NCI-H2029 treated with DMSO at 0.1 percent for 48 hours (cell line): ENCODE measurements at regions not wholly inside any gene's neighbourhood (a gene's known extent, or its start where the extent isn't known, plus 50 kb on each side); places are given as distances from the start of the nearest gene placed in this dataset.

Experiments used
- DNase-seq: peaks from one replicate; lab custom pipeline; 2025; lab: John Stamatoyannopoulos, UW

- no peak for DNase-seq
These were observed 111.2 kb upstream of the ASIC2 start for GRCh38 chr17:33404070-33404819.

DNA sequence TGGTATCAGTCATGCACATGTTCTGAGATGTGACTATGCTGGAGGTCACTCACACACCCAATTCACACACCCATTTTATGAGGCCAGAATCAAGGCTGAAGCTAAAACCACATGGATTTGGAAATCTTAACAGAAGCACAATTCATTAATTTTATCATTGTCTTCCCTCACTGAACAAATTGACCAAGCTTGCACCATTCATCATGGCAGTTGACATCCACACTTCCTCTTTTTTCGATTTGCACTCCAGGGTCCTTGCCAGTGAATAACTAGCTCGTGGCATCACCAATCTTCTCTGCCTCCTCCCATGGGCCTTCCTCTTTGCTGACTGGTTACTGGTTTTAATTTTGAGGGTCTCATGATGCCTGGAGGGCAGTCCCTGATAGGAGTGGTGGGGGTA lies 123.0 kb upstream of the ASIC2 start:
- DNase-seq, result no peak

DNA sequence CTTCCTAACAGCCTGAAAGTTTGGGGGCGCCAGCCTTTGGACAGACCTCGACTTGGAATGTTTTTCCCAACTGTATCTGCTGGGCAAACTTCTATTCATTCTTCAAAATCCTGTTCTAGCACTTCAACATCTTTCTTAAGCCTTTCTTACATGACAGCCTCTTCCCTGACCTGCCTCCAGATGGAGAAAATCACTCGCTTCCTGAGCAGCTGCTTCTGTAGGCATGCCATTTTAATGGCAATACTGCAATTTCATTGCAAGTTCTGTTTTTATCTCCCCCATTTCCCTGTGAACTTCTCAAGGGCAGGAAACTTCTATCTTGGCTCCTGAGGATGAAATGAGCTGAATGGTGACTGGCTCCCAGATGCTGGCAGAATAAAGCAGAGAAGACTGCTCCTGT lies 128.8 kb upstream of the ASIC2 start:
- DNase-seq, result no peak

- DNase-seq, result no peak
These were observed 140.5 kb upstream of the ASIC2 start for GRCh38 chr17:33433581-33433980.

GRCh38 chr17:33434841-33435240 lies 141.7 kb upstream of the ASIC2 start:
- no peak for DNase-seq

- no peak for DNase-seq
These were observed 142.7 kb upstream of the ASIC2 start for GRCh38 chr17:33435721-33436301.

DNA sequence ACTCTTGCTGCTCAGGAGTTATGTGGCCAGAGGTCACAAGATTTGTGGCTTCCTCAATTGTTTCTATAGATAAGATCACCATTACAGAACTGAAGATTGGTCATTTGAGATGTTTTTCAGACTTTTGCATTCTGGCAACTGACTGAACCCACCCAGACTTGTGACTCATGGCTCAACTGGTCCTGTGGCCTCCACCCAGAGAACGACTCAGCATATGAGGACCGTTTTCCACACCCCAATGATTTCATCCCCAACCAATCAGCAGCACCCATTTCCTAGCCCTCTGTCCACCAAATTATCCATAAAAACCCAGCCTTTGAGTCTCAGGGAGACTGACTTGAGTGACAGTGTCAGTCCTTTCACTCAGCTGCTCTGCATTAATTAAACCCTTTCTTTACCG lies 143.2 kb upstream of the ASIC2 start:
- DNase-seq, result no peak

DNA sequence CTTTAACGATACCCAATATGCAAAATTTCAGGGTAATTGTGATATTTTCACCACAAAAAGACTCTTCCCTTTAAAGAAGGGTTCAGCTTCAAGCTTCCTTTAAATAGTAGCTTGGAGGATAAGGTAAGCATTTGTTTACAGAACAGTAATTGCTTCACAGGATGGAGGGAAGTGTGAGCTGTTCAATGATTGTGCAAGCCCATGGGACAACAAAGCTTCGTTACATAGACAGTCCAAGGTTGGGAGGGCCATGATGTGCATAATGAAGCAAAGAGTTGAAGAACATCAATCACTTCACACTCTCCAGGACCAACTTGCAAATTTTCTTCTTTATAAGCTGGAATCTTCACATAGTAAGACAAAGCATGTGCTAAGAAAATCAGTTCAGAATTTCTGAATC lies 145.0 kb upstream of the ASIC2 start:
- no peak for DNase-seq

DNA sequence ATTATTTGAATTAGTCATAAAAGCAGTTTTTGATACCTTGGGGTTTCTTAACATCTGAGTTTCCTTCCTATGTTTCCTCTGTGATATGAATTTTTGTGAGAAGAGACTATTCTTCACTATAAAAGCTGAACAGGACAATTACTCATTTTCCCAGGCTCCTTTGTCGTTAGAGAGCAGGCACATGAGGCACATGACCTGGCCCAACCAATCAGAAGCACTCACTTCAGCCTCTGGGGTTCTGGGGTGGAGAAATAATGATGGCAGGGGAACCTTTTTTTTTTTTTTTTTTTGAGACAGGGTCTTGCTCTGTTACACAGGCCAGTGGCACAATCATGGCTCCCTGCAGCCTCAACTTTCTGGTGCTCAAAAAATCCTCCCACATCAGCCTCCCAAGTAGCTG lies 145.5 kb upstream of the ASIC2 start:
- DNase-seq, result no peak

GRCh38 chr17:33442320-33442719 lies 149.2 kb upstream of the ASIC2 start:
- DNase-seq, result no peak

DNA sequence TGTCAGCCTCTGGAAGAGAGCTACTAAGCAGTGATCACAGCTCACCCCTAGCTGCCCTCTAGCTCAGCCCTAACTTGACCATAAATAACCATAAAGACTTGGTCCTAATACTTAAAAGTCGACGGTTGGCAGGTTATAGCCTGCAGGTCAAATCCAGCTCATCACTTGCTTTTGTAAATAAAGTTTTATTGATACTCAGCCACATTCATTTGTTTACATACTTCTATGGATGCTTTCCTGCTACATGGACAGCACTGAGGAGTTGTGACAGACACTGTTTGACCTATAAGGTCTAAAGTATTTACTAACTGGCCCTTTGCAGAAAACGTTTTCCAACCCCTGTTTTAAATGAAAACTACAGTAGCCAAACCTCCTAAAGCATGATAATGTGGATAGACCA lies 151.6 kb upstream of the ASIC2 start:
- no peak for DNase-seq

GRCh38 chr17:33447090-33447489 lies 154.0 kb upstream of the ASIC2 start:
- no peak for DNase-seq

- no peak for DNase-seq
These were observed 158.1 kb upstream of the ASIC2 start for GRCh38 chr17:33451221-33451620.

- no peak for DNase-seq
These were observed 164.4 kb upstream of the ASIC2 start for GRCh38 chr17:33457477-33457876.

- DNase-seq, result no peak
These were observed 166.2 kb upstream of the ASIC2 start for GRCh38 chr17:33459078-33459940.

DNA sequence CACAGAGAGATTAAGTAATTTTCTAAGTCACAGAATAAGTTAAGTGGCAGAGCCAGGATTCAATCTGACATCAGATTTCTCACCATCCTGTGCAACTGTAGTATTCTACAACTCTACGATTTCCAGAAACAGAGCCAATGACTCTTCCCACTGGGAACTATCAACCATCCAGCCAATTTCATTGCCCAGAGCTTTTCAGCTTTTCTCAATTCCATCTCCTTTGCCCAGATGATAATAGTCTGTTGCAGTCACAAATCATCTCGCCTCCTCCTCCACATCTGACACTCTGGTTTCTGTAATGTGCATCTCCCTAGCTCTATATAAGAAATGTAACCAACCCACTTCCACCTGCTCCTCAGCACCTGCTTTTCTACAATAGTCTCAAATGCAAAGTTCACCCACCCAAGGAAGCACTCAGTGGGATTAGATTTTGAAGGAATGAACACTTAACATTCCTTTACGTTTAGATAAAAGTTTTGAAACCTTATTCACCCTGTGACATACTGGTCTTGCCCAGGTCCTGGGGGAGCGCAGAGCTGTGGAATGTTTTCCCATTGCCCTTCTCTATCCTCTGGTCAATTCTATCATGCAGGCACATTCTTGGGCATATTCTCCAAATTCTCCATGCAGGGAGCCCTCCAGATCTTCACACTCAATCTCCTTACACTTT lies 167.8 kb upstream of the ASIC2 start:
- no peak for DNase-seq

DNA sequence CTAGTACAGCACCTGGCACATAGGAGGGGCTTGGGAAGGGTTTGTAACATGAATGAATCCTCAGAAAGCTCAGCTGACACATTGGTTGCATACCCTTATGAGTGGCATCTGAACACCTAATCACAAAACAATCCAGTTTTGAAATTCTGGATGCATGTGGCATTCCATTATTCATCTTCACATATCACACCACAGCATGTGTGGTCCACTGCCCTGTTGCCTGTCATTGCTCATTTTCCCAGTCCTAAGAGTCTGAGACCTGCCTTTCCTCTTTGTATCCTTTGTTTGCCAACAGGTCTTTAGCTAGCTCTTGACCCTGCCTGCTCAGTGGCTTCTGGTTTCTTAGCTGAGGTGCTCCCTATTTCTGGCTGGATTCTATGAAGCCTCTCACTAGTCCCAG lies 170.8 kb upstream of the ASIC2 start:
- DNase-seq, result no peak

GRCh38 chr17:33464669-33465280 lies 171.7 kb upstream of the ASIC2 start:
- no peak for DNase-seq

DNA sequence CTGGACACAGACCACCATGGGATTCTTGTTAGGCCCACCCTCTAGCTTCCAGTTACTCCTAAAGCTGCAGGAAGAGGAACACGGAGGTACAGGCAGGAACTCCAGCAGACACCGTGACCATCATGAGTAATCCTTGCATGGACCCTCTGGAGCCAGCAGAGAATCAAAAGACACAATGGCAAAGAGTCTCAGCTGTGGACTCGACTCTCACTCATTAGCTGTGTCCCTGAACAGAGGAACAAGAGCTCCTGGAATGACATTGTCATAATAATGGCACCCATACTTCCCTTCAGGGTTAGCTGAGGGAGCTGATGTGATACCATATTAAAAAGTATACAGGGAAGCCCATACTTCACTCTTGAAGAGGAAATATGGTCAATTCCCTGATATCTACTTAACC lies 176.3 kb upstream of the ASIC2 start:
- no peak for DNase-seq

GRCh38 chr17:33469911-33470310 lies 176.8 kb upstream of the ASIC2 start:
- no peak for DNase-seq

DNA sequence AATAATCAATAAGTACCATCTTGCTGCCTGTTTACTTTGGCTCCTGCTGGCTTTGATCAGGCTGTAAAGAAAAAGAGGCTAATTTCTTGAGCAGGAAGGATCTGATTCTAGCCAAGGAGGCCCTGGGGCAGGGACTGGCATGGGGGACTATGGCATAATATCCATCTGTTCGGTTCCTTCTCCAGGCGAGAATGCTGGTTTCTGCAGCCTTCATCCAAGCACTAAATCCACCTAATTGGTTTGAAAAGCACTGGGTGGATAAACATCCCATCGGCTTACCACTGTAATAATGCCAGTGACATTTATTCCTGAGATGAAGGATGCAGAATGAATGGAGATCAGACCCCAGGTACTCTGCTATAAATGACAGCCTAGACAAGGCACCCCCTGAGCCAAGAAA lies 180.0 kb upstream of the ASIC2 start:
- DNase-seq, result no peak

DNA sequence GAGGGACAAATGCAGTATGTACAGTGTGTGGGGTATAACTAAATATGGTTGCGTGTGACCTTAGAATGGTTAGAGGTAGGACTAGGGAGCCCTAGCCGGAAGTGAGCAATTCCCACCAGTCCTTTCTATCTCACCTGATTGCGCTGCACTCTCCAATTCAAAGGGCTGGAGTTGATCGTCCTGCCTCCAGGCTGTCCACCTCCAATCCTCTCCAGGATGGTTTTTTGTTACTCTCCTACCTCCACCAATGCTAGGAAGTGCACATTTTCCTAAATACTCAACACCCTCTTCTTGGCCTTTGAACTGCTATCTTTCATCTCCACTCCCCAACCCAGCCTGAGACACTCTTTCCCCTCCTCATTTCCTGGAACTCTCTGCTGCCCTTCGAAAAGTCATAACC lies 181.7 kb upstream of the ASIC2 start:
- no peak for DNase-seq
